Epithelial cell of esophagus (primary cell): ENCODE measurements at regions not wholly inside any gene's neighbourhood (a gene's known extent, or its start where the extent isn't known, plus 50 kb on each side); places are given as distances from the start of the nearest gene placed in this dataset.
A peak's percentile ranks its signal among the peaks of the same experiment; 100 is the strongest.

Experiments used
- DNase-seq: peaks from one replicate; pipeline ENCODE4 v3.0.0; 2010; ENCODE audit warnings: low read depth
- H3K4me3 ChIP-seq: 2 replicates; pipeline ENCODE4 v1.5.1; 2011; ENCODE audit warnings: mild to moderate bottlenecking, low read length, control low read depth
- CTCF ChIP-seq: IDR thresholded peaks from 2 replicates; pipeline ENCODE4 v1.5.1; 2011; ENCODE audit warnings: low read depth, mild to moderate bottlenecking, low read length, control low read depth, inconsistent platforms; ENCODE audit not compliant: insufficient read depth; ENCODE audit errors: missing control alignments

DNA sequence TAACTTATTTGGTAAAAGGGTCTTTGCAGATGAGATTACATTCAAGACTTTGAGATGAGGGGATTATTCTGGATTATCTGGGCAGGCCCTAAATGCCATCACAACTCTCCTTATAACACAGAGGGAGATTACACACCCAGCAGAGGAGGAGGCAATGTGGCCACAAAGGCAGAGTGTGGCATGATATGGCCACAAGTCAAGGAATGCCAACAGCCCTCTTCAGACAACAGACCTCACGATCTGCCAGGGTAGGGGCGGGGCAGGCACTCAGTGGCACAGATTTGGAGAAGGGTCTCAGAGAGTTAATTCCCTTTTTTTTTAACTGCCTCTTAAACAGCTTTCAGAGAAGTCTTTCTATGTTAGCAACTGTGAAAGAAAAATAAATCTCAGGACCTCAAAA lies 96.9 kb downstream of the CYP26B1 start:
- no peak for DNase-seq
- TF ChIP-seq CTCF: no peak
- no peak overlapping the region for H3K4me3 ChIP-seq

DNA sequence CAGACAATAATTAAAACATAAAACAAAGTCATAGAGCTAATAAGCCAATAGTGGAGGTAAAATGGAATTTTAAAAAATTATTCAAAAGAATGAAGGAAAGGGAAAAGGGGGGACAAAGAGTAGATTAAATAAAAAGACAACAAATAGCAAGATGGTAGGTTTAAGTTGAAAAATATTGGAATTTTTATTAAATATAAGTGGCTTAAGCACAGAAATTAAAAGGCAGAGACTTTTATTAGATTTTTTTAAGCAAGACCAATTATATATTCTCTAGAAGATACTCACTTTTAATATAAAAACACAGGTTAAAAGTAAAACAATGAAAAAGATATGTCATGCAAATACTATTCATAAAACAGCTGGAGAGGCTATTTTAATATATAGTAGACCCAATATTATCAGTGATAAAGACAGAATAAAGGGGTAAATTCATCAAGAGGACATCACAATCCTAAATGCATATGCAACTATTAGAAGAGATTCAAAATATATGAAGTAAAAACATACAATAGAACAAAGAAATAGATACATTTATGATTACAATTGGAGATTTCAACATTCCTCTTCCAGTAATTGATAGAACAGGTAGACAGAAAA lies 98.7 kb downstream of the CYP26B1 start:
- no peak for DNase-seq
- no peak overlapping the region for H3K4me3 ChIP-seq
- no peak for TF ChIP-seq CTCF

DNA sequence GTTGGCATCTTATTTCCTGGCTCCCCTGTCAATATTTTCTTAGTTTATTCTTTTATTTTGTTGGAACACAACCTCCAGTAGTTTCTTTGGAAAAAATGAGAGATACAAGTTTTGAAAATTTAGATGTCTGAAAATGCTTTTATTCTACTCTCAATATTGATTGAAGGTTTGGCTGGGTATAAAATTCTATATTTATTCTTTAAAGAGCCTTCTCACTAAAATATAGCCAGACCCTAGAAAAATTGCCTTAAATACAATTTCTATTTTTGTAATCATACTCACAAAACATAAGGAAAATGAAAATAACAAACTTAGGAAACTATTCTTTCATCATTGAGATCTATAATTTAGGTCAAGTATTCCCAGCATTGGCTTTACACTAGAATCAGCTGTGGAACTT lies 103.7 kb downstream of the CYP26B1 start:
- DNase-seq: no peak
- H3K4me3 ChIP-seq: no peak overlapping the region
- no peak for TF ChIP-seq CTCF

DNA sequence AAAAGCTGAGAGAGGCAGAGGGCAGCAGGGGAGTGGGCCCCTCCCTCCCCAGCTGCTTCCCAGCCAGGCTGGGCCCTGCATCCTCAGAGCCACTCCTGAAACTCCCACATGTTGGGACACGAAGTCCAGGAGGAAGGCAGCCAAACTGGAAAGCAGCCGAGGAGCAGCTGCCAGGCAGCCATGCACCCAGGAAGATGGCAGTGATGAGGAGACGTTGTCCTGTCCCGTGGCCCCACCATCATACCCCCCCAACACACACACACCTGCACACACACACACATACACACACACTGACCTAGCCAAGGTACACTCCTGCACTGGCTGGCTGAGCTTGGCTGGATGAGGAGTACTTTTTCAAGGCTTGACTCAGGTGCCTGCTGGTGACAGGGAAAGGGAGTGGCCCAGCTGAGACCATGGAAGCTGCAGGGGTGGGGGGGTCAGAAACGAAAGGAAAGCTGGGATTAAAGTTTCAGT lies 106.0 kb downstream of the CYP26B1 start:
- peak; percentile 93 for DNase-seq
- no peak overlapping the region for H3K4me3 ChIP-seq
- no peak for TF ChIP-seq CTCF

DNA sequence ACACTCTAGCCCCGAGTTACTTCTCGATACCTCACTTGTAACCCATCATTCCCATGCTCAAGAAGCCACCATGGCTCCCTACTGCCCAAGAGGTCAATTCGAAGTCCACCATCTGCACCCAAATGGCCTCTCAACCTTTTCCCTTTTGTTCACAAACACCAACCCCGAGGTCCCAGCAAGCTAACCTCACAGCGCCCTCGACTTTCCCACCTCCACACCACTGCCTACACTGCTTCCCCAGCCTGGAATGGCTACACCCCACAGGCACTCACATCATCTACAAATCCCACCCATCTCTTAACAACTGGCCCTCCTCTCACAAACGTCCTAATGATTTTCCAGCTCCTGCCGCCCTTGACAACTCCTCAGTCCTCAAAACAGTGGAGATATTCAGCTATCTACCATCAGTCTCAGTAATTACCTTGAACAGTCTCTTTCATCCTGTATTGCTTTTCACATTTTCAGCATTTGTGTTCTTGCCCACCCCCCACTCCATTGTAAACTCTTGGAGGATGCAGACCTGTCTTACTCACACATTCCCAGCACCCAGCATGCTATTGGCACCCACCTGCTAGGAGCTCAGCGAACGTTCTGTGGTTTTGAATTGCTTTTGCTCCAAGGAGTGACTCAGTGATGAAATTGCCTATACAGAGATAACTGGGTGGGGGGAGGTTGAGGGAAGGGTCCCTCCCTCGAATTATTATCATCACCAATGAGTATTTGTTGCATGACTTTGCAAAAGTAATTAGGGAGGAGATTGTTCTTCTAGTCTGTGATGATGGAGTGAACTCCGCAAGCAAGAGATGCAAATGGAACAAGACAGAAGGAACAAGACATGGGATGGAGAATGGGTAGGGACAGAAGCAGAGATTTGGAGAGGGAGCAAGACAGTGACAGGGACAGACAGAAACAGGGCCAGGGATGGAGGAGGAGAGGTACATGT lies 106.8 kb downstream of the CYP26B1 start:
- no peak for TF ChIP-seq CTCF

GRCh38 chr2:72038524-72038923 lies 109.1 kb downstream of the CYP26B1 start:
- no peak for DNase-seq
- TF ChIP-seq CTCF: no peak
- no peak overlapping the region for H3K4me3 ChIP-seq

More for the DNA sequence above, 106.8 kb downstream of the CYP26B1 start:
- H3K4me3 ChIP-seq: no peak overlapping the region
- DNase-seq: peak; percentile 84
